Osteoblast (primary cell): ENCODE measurements at regions not wholly inside any gene's neighbourhood (a gene's known extent, or its start where the extent isn't known, plus 50 kb on each side); places are given as distances from the start of the nearest gene placed in this dataset.

ENCODE experiments used
- DNase-seq: peaks from one replicate; pipeline ENCODE4 v3.0.0; 2011; ENCODE audit warnings: low spot score, mixed read lengths; ENCODE audit not compliant: insufficient read length; ENCODE audit errors: missing footprints
- H2AFZ ChIP-seq: 2 replicates; pipeline ENCODE4 v1.6.0; 2011; ENCODE audit warnings: mild to moderate bottlenecking, low read length
- H3K27ac ChIP-seq: 2 replicates; pipeline ENCODE4 v1.5.1; 2011; ENCODE audit warnings: mild to moderate bottlenecking, low read depth, low read length, moderate library complexity
- H3K27me3 ChIP-seq: 2 replicates; pipeline ENCODE4 v1.6.0; 2012; ENCODE audit warnings: mild to moderate bottlenecking, control low read depth, inconsistent platforms, low read length, moderate library complexity; ENCODE audit not compliant: insufficient read depth
- H3K36me3 ChIP-seq: 2 replicates; pipeline ENCODE4 v1.5.1; 2011; ENCODE audit warnings: mild to moderate bottlenecking, low read length, control low read depth, moderate library complexity; ENCODE audit not compliant: insufficient read depth
- H3K4me1 ChIP-seq: 2 replicates; pipeline ENCODE4 v1.5.1; 2011; ENCODE audit warnings: mild to moderate bottlenecking, low read length, control low read depth, moderate library complexity; ENCODE audit not compliant: insufficient read depth
- H3K4me2 ChIP-seq: 2 replicates; pipeline ENCODE4 v1.6.0; 2011; ENCODE audit warnings: mild to moderate bottlenecking, low read length; ENCODE audit not compliant: insufficient read depth
- H3K4me3 ChIP-seq: fragments of 200-600 bp; sonication (generic); 3 replicates; pipeline ENCODE4 v1.5.1; 2012; ENCODE audit warnings: mild to moderate bottlenecking, low read length, inconsistent platforms; ENCODE audit not compliant: insufficient read depth
- H3K79me2 ChIP-seq: 2 replicates; pipeline ENCODE4 v1.6.0; 2012; ENCODE audit warnings: mild to moderate bottlenecking, low read length, control low read depth, inconsistent platforms; ENCODE audit not compliant: insufficient read depth
- H3K9me3 ChIP-seq: 2 replicates; pipeline ENCODE4 v1.5.1; 2011; ENCODE audit warnings: low read depth, low read length, control low read depth
- H4K20me1 ChIP-seq: 2 replicates; pipeline ENCODE4 v1.6.0; 2012; ENCODE audit warnings: mild to moderate bottlenecking, low read length, control low read depth; ENCODE audit not compliant: insufficient read depth
- CTCF ChIP-seq: IDR thresholded peaks from 2 replicates; pipeline ENCODE4 v1.5.1; 2011; ENCODE audit warnings: mild to moderate bottlenecking, low read depth, low read length, moderate library complexity; ENCODE audit errors: extremely low read depth

GRCh38 chr3:72520690-72521308 is 327.4 kb downstream of the SHQ1 start:
- no peak for TF ChIP-seq CTCF
- no peak overlapping the region for H3K27ac ChIP-seq
- no peak for DNase-seq
- no peak overlapping the region for H3K4me3 ChIP-seq
- H3K79me2 ChIP-seq, result no peaks in the 10 kb centered on the region
- no peak overlapping the region for H3K4me2 ChIP-seq
- H3K36me3 ChIP-seq, result no peaks in the 10 kb centered on the region
- H3K4me1 ChIP-seq, result peaks cover 5% of the 10 kb centered on the region
- no peaks in the 10 kb centered on the region for H4K20me1 ChIP-seq
- peaks cover 10% of the 10 kb centered on the region for H3K27me3 ChIP-seq
- H2AFZ ChIP-seq, result no peak overlapping the region
- no peaks in the 10 kb centered on the region for H3K9me3 ChIP-seq

- H3K79me2 ChIP-seq, result no peaks in the 10 kb centered on the region
- H3K9me3 ChIP-seq, result no peaks in the 10 kb centered on the region
- H2AFZ ChIP-seq, result no peak overlapping the region
- H3K4me2 ChIP-seq, result no peak overlapping the region
- DNase-seq, result no peak
- peaks cover 5% of the 10 kb centered on the region for H3K4me1 ChIP-seq
- H4K20me1 ChIP-seq, result no peaks in the 10 kb centered on the region
- no peak overlapping the region for H3K4me3 ChIP-seq
- no peak for TF ChIP-seq CTCF
- H3K27me3 ChIP-seq, result peaks cover 7% of the 10 kb centered on the region
- no peaks in the 10 kb centered on the region for H3K36me3 ChIP-seq
- no peak overlapping the region for H3K27ac ChIP-seq
Observed at GRCh38 chr3:72519946-72520604, 328.2 kb downstream of the SHQ1 start.

GRCh38 chr3:72517921-72518424 is 330.3 kb downstream of the SHQ1 start:
- Histone ChIP-seq H3K4me2 (no peak overlapping the region), H3K4me3 (no peak overlapping the region), H3K36me3 (no peaks in the 10 kb centered on the region), H2AFZ (no peak overlapping the region), H4K20me1 (no peaks in the 10 kb centered on the region), H3K27ac (no peak overlapping the region), H3K9me3 (no peaks in the 10 kb centered on the region), H3K4me1 (peaks cover 5% of the 10 kb centered on the region), H3K79me2 (no peaks in the 10 kb centered on the region), H3K27me3 (peaks cover 5% of the 10 kb centered on the region)
- no peak for TF ChIP-seq CTCF
- no peak for DNase-seq

GRCh38 chr3:72517336-72517735 is 330.9 kb downstream of the SHQ1 start:
- no peaks in the 10 kb centered on the region for H3K27me3 ChIP-seq
- no peaks in the 10 kb centered on the region for H3K79me2 ChIP-seq
- no peak for DNase-seq
- no peak for TF ChIP-seq CTCF
- no peaks in the 10 kb centered on the region for H4K20me1 ChIP-seq
- no peaks in the 10 kb centered on the region for H3K9me3 ChIP-seq
- H2AFZ ChIP-seq, result no peak overlapping the region
- no peak overlapping the region for H3K27ac ChIP-seq
- H3K36me3 ChIP-seq, result no peaks in the 10 kb centered on the region
- no peak overlapping the region for H3K4me3 ChIP-seq
- H3K4me2 ChIP-seq, result no peak overlapping the region
- H3K4me1 ChIP-seq, result peaks cover 5% of the 10 kb centered on the region
